Natural killer cell (primary cell): ENCODE measurements at regions not wholly inside any gene's neighbourhood (a gene's known extent, or its start where the extent isn't known, plus 50 kb on each side); places are given as distances from the start of the nearest gene placed in this dataset.
A peak's percentile ranks its signal among the peaks of the same experiment; 100 is the strongest.

Experiments used
- ATAC-seq, 3 donors: fragments of 150-1000 bp in 2 of 3; fragments of 200-7000 bp in 1 of 3; cut with Tn5 transposase; 1 replicate in 1 of 3; 2 replicates in 2 of 3; pipeline ENCODE4 v1.10.0; 2021; ENCODE audit warnings: mild to moderate bottlenecking in 2 of 3, moderate library complexity in 2 of 3
- DNase-seq, 2 donors: peaks; one replicate each; pipeline versions ENCODE4 v3.0.0 to v3.0.0-alpha.2; 2013 to 2021; ENCODE audit warnings: mixed read lengths in 1 of 2
- H3K27ac ChIP-seq: one replicate; pipeline ENCODE4 v1.5.1; 2013; ENCODE audit warnings: mild to moderate bottlenecking, low read length
- H3K27me3 ChIP-seq: one replicate; pipeline ENCODE4 v1.6.1; 2013; ENCODE audit warnings: low read length; ENCODE audit not compliant: control insufficient read depth, insufficient read depth
- H3K36me3 ChIP-seq: one replicate; pipeline ENCODE4 v1.6.1; 2013; ENCODE audit warnings: low read length; ENCODE audit not compliant: control insufficient read depth, insufficient read depth
- H3K4me1 ChIP-seq: one replicate; pipeline ENCODE4 v1.6.1; 2013; ENCODE audit warnings: low read length; ENCODE audit not compliant: control insufficient read depth, insufficient read depth
- H3K4me3 ChIP-seq: one replicate; pipeline ENCODE4 v1.5.1; 2013; ENCODE audit warnings: low read length
- H3K9me3 ChIP-seq: one replicate; pipeline ENCODE4 v1.6.1; 2013; ENCODE audit warnings: low read length; ENCODE audit not compliant: control insufficient read depth, insufficient read depth
- H3K27ac Mint-ChIP-seq, 2 donors: one replicate each; pipeline ENCODE4 v1.8.0; 2022; ENCODE audit warnings: mild to moderate bottlenecking in 2 of 2, mixed read lengths in 2 of 2, moderate library complexity in 1 of 2
- H3K27me3 Mint-ChIP-seq, 2 donors: one replicate each; pipeline ENCODE4 v1.8.0; 2022; ENCODE audit warnings: low read depth in 2 of 2, mixed read lengths in 2 of 2
- H3K36me3 Mint-ChIP-seq: one replicate; pipeline ENCODE4 v1.8.0; 2022; ENCODE audit warnings: mixed read lengths
- H3K4me1 Mint-ChIP-seq, 2 donors: one replicate each; pipeline ENCODE4 v1.8.0; 2022; ENCODE audit warnings: mixed read lengths in 2 of 2
- H3K4me3 Mint-ChIP-seq: one replicate; pipeline ENCODE4 v1.8.0; 2022; ENCODE audit warnings: mild to moderate bottlenecking, moderate library complexity, mixed read lengths
- H3K9me3 Mint-ChIP-seq, 2 donors: one replicate each; pipeline ENCODE4 v1.8.0; 2022; ENCODE audit warnings: mixed read lengths in 2 of 2
- CTCF ChIP-seq: fragments of 200-600 bp; IDR thresholded peaks from one replicate; pipeline ENCODE4 v1.8.0; 2022; ENCODE audit warnings: antibody characterized with exemption
- WGBS: methylation state at CpG from one replicate; pipeline ENCODE4 v1.1.7; 2013; ENCODE audit warnings: missing lambda C conversion rate; ENCODE audit not compliant: insufficient coverage; 5-methylcytosine and 5-hydroxymethylcytosine counted together
- intact Hi-C: fragments of 100-400 bp; cut with micrococcal nuclease; formaldehyde crosslinking; loops from one replicate; pipeline ENCODE4 v1.14.2; 2022

GRCh38 chr15:38670128-38671005, 105.8 kb upstream of the RASGRP1 start:
- 29% methylated on average over 2 of the region's 3 CpGs for WGBS
- no peaks in the 10 kb centered on the region for H3K9me3 ChIP-seq
- H3K36me3 Mint-ChIP-seq: no peaks in the 10 kb centered on the region
- no peak for TF ChIP-seq CTCF
- H3K9me3 Mint-ChIP-seq: peaks cover 0 to 2% of the 10 kb centered on the region in 2 donors
- peak overlapping the region; percentile 40 for H3K4me3 Mint-ChIP-seq
- peak overlapping the region; percentile 98 for H3K27ac ChIP-seq
- ATAC-seq: peak; percentile 72 to 81 (median 80)
- H3K4me1 ChIP-seq: peaks cover 51% of the 10 kb centered on the region
- intact Hi-C loops: loop anchor here (1.0 to 5.0 kb wide), 4 partner anchors 17 to 952 kb away; no protein-coding TSS in a partner anchor
- H3K36me3 ChIP-seq: no peaks in the 10 kb centered on the region
- H3K4me3 ChIP-seq: no peak overlapping the region
- no peaks in the 10 kb centered on the region for H3K27me3 ChIP-seq
- no peaks in the 10 kb centered on the region for H3K27me3 Mint-ChIP-seq
- H3K4me1 Mint-ChIP-seq: peaks cover 58 to 66% of the 10 kb centered on the region in 2 donors
- peak overlapping the region; percentile 97 to 98 for H3K27ac Mint-ChIP-seq
- DNase-seq: peak; percentile 45 to 92

DNA sequence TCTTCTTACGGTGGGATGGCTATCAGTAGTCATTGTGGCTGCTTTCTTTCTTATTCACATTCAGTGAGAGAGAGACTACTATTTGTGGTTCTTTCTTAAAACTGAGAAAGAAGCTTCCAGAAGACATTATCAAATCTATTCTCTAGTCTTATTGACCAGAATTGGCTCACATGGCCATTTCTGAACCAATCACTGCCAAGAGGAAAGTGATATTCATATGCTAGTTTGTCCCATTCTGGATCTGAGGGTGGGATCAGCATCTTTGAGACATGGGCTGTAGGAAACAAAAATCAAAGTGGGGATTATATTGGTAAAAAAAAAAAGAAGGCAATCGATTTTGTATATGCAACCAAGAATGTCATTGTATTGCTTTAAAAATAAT, 106.4 kb upstream of the RASGRP1 start:
- H3K9me3 Mint-ChIP-seq: peaks cover 0 to 2% of the 10 kb centered on the region in 2 donors

DNA sequence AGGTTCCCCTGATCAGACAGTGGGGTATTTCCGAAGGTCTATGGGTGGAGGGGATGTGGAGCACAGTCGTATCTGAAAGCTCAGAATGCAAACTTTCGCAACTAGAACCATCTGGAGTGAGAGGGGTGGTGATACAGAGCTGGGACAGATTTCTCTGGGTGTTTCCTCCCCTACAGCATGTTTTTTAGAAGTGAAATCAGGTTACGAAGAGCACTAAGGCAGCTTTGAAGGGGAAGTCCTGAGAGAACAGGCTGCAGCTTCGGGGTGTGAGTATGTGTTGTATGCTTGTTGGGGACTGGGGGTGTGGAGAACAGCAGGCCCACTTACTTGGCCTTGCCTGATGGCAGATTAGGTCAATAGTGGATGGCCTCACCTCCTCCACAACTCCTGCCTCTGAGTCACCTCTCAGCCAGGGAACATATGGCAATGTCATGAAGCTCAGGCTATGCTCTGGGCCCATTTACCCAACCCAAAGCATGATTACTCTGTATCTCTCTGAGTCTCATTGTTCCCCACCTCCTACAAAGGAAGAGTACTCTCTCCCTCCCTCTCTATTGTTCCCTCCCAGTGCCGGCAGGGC, 107.2 kb upstream of the RASGRP1 start:
- intact Hi-C loops: loop anchor here (2.0 to 5.0 kb wide), 2 partner anchors 59 to 951 kb away; no protein-coding TSS in a partner anchor
- H3K36me3 Mint-ChIP-seq: no peaks in the 10 kb centered on the region
- WGBS: 30% methylated on average over 5 of the region's 6 CpGs
- Histone ChIP-seq H3K36me3 (no peaks in the 10 kb centered on the region), H3K9me3 (no peaks in the 10 kb centered on the region), H3K4me3 (no peak overlapping the region), H3K27me3 (no peaks in the 10 kb centered on the region), H3K4me1 (peaks cover 50% of the 10 kb centered on the region), H3K27ac (peak overlapping the region; percentile 98)
- H3K9me3 Mint-ChIP-seq: peaks cover 0 to 2% of the 10 kb centered on the region in 2 donors
- H3K27ac Mint-ChIP-seq: peak overlapping the region; percentile 97 to 98
- no peaks in the 10 kb centered on the region for H3K27me3 Mint-ChIP-seq
- peaks cover 56 to 57% of the 10 kb centered on the region in 2 donors for H3K4me1 Mint-ChIP-seq
- DNase-seq: peak; percentile 36 to 90
- H3K4me3 Mint-ChIP-seq: peak overlapping the region; percentile 8
- ATAC-seq: peak; percentile 54 to 71 (median 61)
- no peak for TF ChIP-seq CTCF

More for the DNA sequence above, 106.4 kb upstream of the RASGRP1 start:
- Histone ChIP-seq H3K27ac (peak overlapping the region; percentile 98), H3K36me3 (no peaks in the 10 kb centered on the region), H3K4me3 (no peak overlapping the region), H3K9me3 (no peaks in the 10 kb centered on the region), H3K4me1 (peaks cover 51% of the 10 kb centered on the region), H3K27me3 (no peaks in the 10 kb centered on the region)
- peaks cover 58 to 60% of the 10 kb centered on the region in 2 donors for H3K4me1 Mint-ChIP-seq
- peak overlapping the region; percentile 97 to 98 for H3K27ac Mint-ChIP-seq
- intact Hi-C loops: loop anchor here (2.0 to 5.0 kb wide), 2 partner anchors 59 to 952 kb away; no protein-coding TSS in a partner anchor
- no peak for ATAC-seq
- H3K27me3 Mint-ChIP-seq: no peaks in the 10 kb centered on the region
- peak overlapping the region; percentile 40 for H3K4me3 Mint-ChIP-seq
- 75% methylated on average over 1 of the region's 2 CpGs for whole genome bisulfite sequencing
- no peak for DNase-seq
- no peaks in the 10 kb centered on the region for H3K36me3 Mint-ChIP-seq
- TF ChIP-seq CTCF: no peak
